Testis (tissue), 2 donors: ENCODE measurements at regions not wholly inside any gene's neighbourhood (a gene's known extent, or its start where the extent isn't known, plus 50 kb on each side); places are given as distances from the start of the nearest gene placed in this dataset.
A peak's percentile ranks its signal among the peaks of the same experiment; 100 is the strongest.

ENCODE experiments used
- POLR2A ChIP-seq: fragments of 450-650 bp; IDR thresholded peaks from one replicate; pipeline ENCODE4 v1.6.1; 2017; ENCODE audit warnings: antibody characterized with exemption, mild to moderate bottlenecking, moderate library complexity
- TF ChIP-seq, protein P1 (sequence below), 3 experiments: fragments of 450-650 bp in 2 of 3; fragments of 200-600 bp in 1 of 3; sonication (generic) in 1 of 3; IDR thresholded peaks; one replicate each; pipeline ENCODE4 v1.5.1; 2016 to 2019; ENCODE audit warnings: antibody characterized with exemption in 3 of 3, mild to moderate bottlenecking in 2 of 3, moderate library complexity in 1 of 3

DNA sequence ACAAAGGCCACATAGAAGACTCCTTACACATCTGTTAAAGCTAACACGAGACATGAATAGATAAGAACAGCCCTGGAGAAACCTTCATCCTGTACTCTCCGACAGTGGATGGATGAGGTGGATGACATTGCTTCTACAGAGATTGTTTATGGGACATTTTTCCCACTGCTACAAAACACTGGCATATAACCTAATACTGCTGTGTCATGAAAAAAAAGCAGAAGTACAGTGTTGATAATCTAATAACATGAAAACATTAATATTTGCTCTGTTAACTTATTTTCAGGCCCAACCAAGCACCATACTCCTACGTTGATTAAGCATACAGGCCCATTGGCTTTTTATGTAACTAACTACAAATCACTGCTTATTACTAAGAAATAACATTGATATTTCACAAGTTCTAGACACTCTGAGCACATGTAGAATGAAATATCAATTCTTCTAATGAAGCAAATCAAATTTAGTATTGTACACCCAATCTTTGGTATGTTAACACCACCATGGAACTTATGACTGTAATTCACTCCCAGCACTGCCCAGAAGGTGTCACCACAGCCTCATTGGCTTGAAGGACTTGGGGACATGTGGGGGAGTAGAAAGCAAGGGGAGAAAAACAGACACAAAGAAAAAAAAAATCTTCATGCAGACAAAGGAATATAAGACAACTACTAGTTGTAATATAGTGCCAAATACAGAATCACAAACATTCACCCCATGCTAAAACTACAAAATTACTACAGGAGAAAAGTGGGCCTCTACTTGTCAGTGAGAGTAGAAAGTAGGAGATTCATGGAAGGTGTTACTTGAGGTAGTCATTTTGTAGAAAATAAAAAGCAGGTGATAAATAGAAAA, 330.0 kb upstream of the PMFBP1 start:
- TF ChIP-seq, protein P1, sequence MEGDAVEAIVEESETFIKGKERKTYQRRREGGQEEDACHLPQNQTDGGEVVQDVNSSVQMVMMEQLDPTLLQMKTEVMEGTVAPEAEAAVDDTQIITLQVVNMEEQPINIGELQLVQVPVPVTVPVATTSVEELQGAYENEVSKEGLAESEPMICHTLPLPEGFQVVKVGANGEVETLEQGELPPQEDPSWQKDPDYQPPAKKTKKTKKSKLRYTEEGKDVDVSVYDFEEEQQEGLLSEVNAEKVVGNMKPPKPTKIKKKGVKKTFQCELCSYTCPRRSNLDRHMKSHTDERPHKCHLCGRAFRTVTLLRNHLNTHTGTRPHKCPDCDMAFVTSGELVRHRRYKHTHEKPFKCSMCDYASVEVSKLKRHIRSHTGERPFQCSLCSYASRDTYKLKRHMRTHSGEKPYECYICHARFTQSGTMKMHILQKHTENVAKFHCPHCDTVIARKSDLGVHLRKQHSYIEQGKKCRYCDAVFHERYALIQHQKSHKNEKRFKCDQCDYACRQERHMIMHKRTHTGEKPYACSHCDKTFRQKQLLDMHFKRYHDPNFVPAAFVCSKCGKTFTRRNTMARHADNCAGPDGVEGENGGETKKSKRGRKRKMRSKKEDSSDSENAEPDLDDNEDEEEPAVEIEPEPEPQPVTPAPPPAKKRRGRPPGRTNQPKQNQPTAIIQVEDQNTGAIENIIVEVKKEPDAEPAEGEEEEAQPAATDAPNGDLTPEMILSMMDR (IDR thresholded peaks at IDR 0.05) = peak; percentile 18 to 57 (median 44)
- TF ChIP-seq POLR2A = no peak
